NCI-H2196 treated with DMSO at 0.1 percent for 48 hours (cell line): ENCODE measurements at regions not wholly inside any gene's neighbourhood (a gene's known extent, or its start where the extent isn't known, plus 50 kb on each side); places are given as distances from the start of the nearest gene placed in this dataset.
"Not testable (repeated sequence)": the region's sequence is repeated elsewhere in the genome, so short reads cannot be mapped to it uniquely, and the experiment has no call there.

Experiments used
- DNase-seq: peaks from one replicate; lab custom pipeline; 2025; ENCODE audit not compliant: unreplicated experiment; lab: John Stamatoyannopoulos, UW

GRCh38 chr2:403682-404081 lies 115.8 kb upstream of the ALKAL2 start:
- no peak for DNase-seq

GRCh38 chr2:402721-403120 lies 114.8 kb upstream of the ALKAL2 start:
- no peak for DNase-seq

- DNase-seq, result no peak
These were observed 114.3 kb upstream of the ALKAL2 start for GRCh38 chr2:402206-402605.

- no peak for DNase-seq
These were observed 113.3 kb upstream of the ALKAL2 start for GRCh38 chr2:401019-401679.

GRCh38 chr2:397926-398325 lies 110.0 kb upstream of the ALKAL2 start:
- DNase-seq, result no peak

GRCh38 chr2:397521-397920 lies 109.6 kb upstream of the ALKAL2 start:
- no peak for DNase-seq

- no peak for DNase-seq
These were observed 109.0 kb upstream of the ALKAL2 start for GRCh38 chr2:396903-397302.

- DNase-seq, result no peak
These were observed 108.0 kb upstream of the ALKAL2 start for GRCh38 chr2:395886-396285.

- peak; percentile 6 for DNase-seq
These were observed 106.1 kb upstream of the ALKAL2 start for GRCh38 chr2:393711-394696.

- no peak for DNase-seq
These were observed 105.0 kb upstream of the ALKAL2 start for GRCh38 chr2:392926-393280.

GRCh38 chr2:392181-392925 lies 104.5 kb upstream of the ALKAL2 start:
- no peak for DNase-seq

- DNase-seq, result no peak
These were observed 103.8 kb upstream of the ALKAL2 start for GRCh38 chr2:391696-392095.

GRCh38 chr2:390959-391358 lies 103.1 kb upstream of the ALKAL2 start:
- no peak for DNase-seq

- not testable (repeated sequence) for DNase-seq
These were observed 102.1 kb upstream of the ALKAL2 start for GRCh38 chr2:389985-390384.

- not testable (repeated sequence) for DNase-seq
These were observed 100.9 kb upstream of the ALKAL2 start for GRCh38 chr2:388752-389151.

GRCh38 chr2:387980-388421 lies 100.1 kb upstream of the ALKAL2 start:
- no peak for DNase-seq

- no peak for DNase-seq
These were observed 98.7 kb upstream of the ALKAL2 start for GRCh38 chr2:386406-387103.

GRCh38 chr2:385785-386184 lies 97.9 kb upstream of the ALKAL2 start:
- DNase-seq, result no peak

- no peak for DNase-seq
These were observed 97.2 kb upstream of the ALKAL2 start for GRCh38 chr2:385061-385460.

GRCh38 chr2:383888-384287 lies 96.0 kb upstream of the ALKAL2 start:
- DNase-seq, result no peak

GRCh38 chr2:383178-383577 lies 95.3 kb upstream of the ALKAL2 start:
- no peak for DNase-seq
